Sigmoid colon (tissue), 4 donors: ENCODE measurements at regions not wholly inside any gene's neighbourhood (a gene's known extent, or its start where the extent isn't known, plus 50 kb on each side); places are given as distances from the start of the nearest gene placed in this dataset.

ENCODE experiments used
- CTCF ChIP-seq, 4 experiments: fragments of 450-650 bp in 3 of 4; fragments of 200-600 bp in 1 of 4; IDR thresholded peaks; one replicate each; pipeline ENCODE4 v1.5.1; 2016 to 2019; ENCODE audit warnings: antibody characterized with exemption in 4 of 4, mild to moderate bottlenecking in 3 of 4, moderate library complexity in 2 of 4
- EP300 ChIP-seq, 4 donors: sonication (generic); formaldehyde crosslinking; IDR thresholded peaks; one replicate each; pipeline ENCODE4 v1.6.1; 2017; ENCODE audit warnings: antibody characterized with exemption in 4 of 4
- POLR2A ChIP-seq, 2 donors: fragments of 450-650 bp; IDR thresholded peaks; one replicate each; pipeline ENCODE4 v1.6.1; 2016; ENCODE audit warnings: antibody characterized with exemption in 2 of 2, mild to moderate bottlenecking in 2 of 2, moderate library complexity in 2 of 2

- no peak for TF ChIP-seq EP300 (IDR thresholded peaks at IDR 0.05)
- TF ChIP-seq CTCF (IDR thresholded peaks at IDR 0.05): no peak
- TF ChIP-seq POLR2A (IDR thresholded peaks at IDR 0.05): no peak
These were observed 84.5 kb downstream of the FOXD1 start for GRCh38 chr5:73363911-73364730.
